Ovary (tissue), 3 donors: ENCODE measurements at regions not wholly inside any gene's neighbourhood (a gene's known extent, or its start where the extent isn't known, plus 50 kb on each side); places are given as distances from the start of the nearest gene placed in this dataset.

Experiments
- CTCF ChIP-seq, 3 donors: fragments of 450-650 bp in 2 of 3; fragments of 200-600 bp in 1 of 3; IDR thresholded peaks; one replicate each; pipeline versions ENCODE4 v1.5.1 to v1.8.0; 2016 to 2022; ENCODE audit warnings: antibody characterized with exemption in 3 of 3, mild to moderate bottlenecking in 1 of 3
- EP300 ChIP-seq: sonication (generic); formaldehyde crosslinking; IDR thresholded peaks from one replicate; pipeline ENCODE4 v1.6.1; 2017; ENCODE audit warnings: antibody characterized with exemption
- POLR2A ChIP-seq: fragments of 450-650 bp; IDR thresholded peaks from one replicate; pipeline ENCODE4 v1.6.1; 2017; ENCODE audit warnings: antibody characterized with exemption, mild to moderate bottlenecking, moderate library complexity
- donor health status: DM: no; HTN: no; CAD: no.

- TF ChIP-seq EP300 (no peak), CTCF (IDR thresholded peaks at IDR 0.05) (no peak), POLR2A (no peak)
Measured at GRCh38 chr10:36331121-36331520, 689.0 kb upstream of the FZD8 start.
